IMR-90 (cell line): ENCODE measurements at regions not wholly inside any gene's neighbourhood (a gene's known extent, or its start where the extent isn't known, plus 50 kb on each side); places are given as distances from the start of the nearest gene placed in this dataset.

Experiments
- CHD1 ChIP-seq: IDR thresholded peaks from 2 replicates; pipeline ENCODE4 v1.6.1; 2012; ENCODE audit warnings: low read depth, low read length, improper control_type of control experiment
- CTCF ChIP-seq: conservative IDR thresholded peaks from 2 replicates; pipeline ENCODE4 v1.5.1; 2012; ENCODE audit warnings: mild to moderate bottlenecking, low read depth, low read length, improper control_type of control experiment
- POLR2A ChIP-seq: IDR thresholded peaks from 2 replicates; pipeline ENCODE4 v1.6.1; 2012; ENCODE audit warnings: mild to moderate bottlenecking, low read depth, low read length
- RAD21 ChIP-seq: IDR thresholded peaks from 2 replicates; pipeline ENCODE4 v1.6.1; 2012; ENCODE audit warnings: low read length, improper control_type of control experiment

GRCh38 chr2:51212374-51212773 is 180.4 kb upstream of the NRXN1 start:
- TF ChIP-seq RAD21 (no peak), CTCF (no peak), POLR2A (no peak), CHD1 (no peak)
